Parathyroid adenoma (tissue), 2 donors: ENCODE measurements at regions not wholly inside any gene's neighbourhood (a gene's known extent, or its start where the extent isn't known, plus 50 kb on each side); places are given as distances from the start of the nearest gene placed in this dataset.

Experiments used
- H2AFZ ChIP-seq: fragments of 300-600 bp; sonication (generic); one replicate; pipeline ENCODE4 v1.7.0; 2017; ENCODE audit warnings: antibody characterized with exemption, mild to moderate bottlenecking
- H3K27ac ChIP-seq: fragments of 300-600 bp; sonication (generic); one replicate; pipeline ENCODE4 v1.7.0; 2017
- H3K27me3 ChIP-seq: fragments of 300-600 bp; sonication (generic); one replicate; pipeline ENCODE4 v1.7.0; 2017; ENCODE audit warnings: low read length; ENCODE audit not compliant: control insufficient read depth, insufficient read depth
- H3K36me3 ChIP-seq: fragments of 300-600 bp; sonication (generic); one replicate; pipeline ENCODE4 v1.7.0; 2017; ENCODE audit warnings: low read length; ENCODE audit not compliant: control insufficient read depth, insufficient read depth
- H3K4me1 ChIP-seq: fragments of 300-600 bp; sonication (generic); one replicate; pipeline ENCODE4 v1.7.0; 2017; ENCODE audit warnings: control low read depth
- H3K4me2 ChIP-seq: fragments of 300-600 bp; sonication (generic); one replicate; pipeline ENCODE4 v1.7.0; 2017; ENCODE audit warnings: low read length
- H3K4me3 ChIP-seq: fragments of 300-600 bp; sonication (generic); one replicate; pipeline ENCODE4 v1.7.0; 2017; ENCODE audit warnings: low read depth, low read length
- H3K79me2 ChIP-seq: fragments of 300-600 bp; sonication (generic); one replicate; pipeline ENCODE4 v1.7.0; 2017; ENCODE audit warnings: control low read depth
- H3K9ac ChIP-seq: fragments of 300-600 bp; sonication (generic); one replicate; pipeline ENCODE4 v1.7.0; 2017; ENCODE audit warnings: mild to moderate bottlenecking
- H3K9me3 ChIP-seq: fragments of 300-600 bp; sonication (generic); one replicate; pipeline ENCODE4 v1.7.0; 2017; ENCODE audit warnings: low read length; ENCODE audit not compliant: control insufficient read depth
- CTCF ChIP-seq: fragments of 300-600 bp; sonication (generic); IDR thresholded peaks from one replicate; pipeline ENCODE4 v1.7.0; 2017; ENCODE audit warnings: antibody characterized with exemption, mild to moderate bottlenecking
- donor health status: primary hyperparathyroidism.

DNA sequence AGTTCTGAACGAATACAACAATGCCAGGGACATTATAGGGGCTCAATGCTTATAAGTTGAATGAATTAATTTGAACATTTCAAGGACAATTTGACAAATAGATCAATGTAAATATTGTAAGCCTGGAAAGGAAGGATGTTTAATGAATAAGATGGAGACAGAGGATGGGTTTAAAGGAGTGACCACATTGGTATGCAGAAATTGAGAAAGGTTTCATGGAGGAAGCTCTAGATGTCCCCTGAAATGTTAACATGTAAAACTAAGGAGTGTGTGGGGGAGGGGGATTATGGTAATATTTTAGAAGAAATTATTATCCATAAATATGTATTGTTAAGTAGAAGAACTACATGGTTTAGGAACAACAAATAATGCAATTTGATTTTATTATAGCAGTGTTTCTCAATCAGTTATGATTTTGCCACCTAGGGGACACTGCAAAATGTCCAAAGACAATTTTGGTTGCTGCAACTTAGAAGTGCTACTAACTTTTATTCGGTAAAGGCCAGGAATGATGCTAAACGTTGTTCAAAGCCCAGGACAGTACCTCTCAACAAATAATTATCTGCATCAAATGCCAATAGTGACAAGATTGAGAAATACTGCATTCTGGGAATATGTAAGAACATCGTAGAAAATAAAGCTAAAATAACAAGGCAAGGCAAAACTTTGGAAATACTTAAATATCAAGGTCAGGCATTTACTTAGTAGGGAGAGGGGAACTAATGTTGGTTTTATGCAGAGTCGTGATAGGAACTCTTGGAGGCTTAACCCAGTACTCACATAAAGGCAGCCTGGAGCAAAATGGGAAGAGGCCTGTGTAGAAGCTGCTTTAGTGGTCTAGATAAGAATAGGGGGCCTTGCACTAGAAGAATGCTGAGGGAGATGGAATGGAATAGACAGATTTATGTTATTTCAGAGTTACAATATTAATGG is 686.9 kb upstream of the CITED2 start:
- no peaks in the 10 kb centered on the region for H3K36me3 ChIP-seq
- H3K79me2 ChIP-seq = no peaks in the 10 kb centered on the region
- no peaks in the 10 kb centered on the region for H3K27me3 ChIP-seq
- H3K4me2 ChIP-seq = no peak overlapping the region
- peaks cover 20% of the 10 kb centered on the region for H3K4me1 ChIP-seq
- H2AFZ ChIP-seq = peak overlapping the region; percentile 28
- no peaks in the 10 kb centered on the region for H3K9me3 ChIP-seq
- H3K9ac ChIP-seq = no peak overlapping the region
- H3K4me3 ChIP-seq = no peak overlapping the region
- no peak for TF ChIP-seq CTCF
- peak overlapping the region; percentile 82 for H3K27ac ChIP-seq

- no peaks in the 10 kb centered on the region for H3K27me3 ChIP-seq
- no peak overlapping the region for H3K9ac ChIP-seq
- no peaks in the 10 kb centered on the region for H3K79me2 ChIP-seq
- H3K9me3 ChIP-seq = no peaks in the 10 kb centered on the region
- no peak overlapping the region for H3K4me2 ChIP-seq
- no peak for TF ChIP-seq CTCF
- no peaks in the 10 kb centered on the region for H3K36me3 ChIP-seq
- H2AFZ ChIP-seq = no peak overlapping the region
- no peak overlapping the region for H3K27ac ChIP-seq
- peaks cover 20% of the 10 kb centered on the region for H3K4me1 ChIP-seq
- no peak overlapping the region for H3K4me3 ChIP-seq
Measured at GRCh38 chr6:140059947-140060346, 685.5 kb upstream of the CITED2 start.

DNA sequence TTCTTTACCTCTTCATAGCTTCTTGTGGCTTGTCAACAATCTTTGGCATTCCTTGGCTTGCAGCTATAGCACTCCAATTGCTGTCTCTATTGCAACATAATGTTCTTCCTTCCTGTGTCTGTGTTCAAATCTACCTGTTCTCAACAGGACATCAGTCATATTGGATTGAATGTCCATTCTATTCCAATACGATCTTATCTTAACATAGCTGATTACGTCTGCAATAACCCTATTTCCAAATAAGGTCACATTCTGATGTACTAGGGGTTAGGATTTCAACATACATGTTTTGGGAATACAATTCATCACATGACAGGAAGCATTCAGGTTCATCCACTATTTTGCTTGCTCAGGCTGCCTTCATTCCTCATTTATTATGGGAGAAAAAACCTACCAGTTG is 684.4 kb upstream of the CITED2 start:
- Histone ChIP-seq H3K4me3 (no peak overlapping the region), H3K27ac (no peak overlapping the region), H3K4me2 (no peak overlapping the region), H3K9me3 (no peaks in the 10 kb centered on the region), H3K79me2 (no peaks in the 10 kb centered on the region), H3K27me3 (no peaks in the 10 kb centered on the region), H3K36me3 (no peaks in the 10 kb centered on the region), H3K9ac (no peak overlapping the region), H2AFZ (no peak overlapping the region), H3K4me1 (peaks cover 20% of the 10 kb centered on the region)
- no peak for TF ChIP-seq CTCF

DNA sequence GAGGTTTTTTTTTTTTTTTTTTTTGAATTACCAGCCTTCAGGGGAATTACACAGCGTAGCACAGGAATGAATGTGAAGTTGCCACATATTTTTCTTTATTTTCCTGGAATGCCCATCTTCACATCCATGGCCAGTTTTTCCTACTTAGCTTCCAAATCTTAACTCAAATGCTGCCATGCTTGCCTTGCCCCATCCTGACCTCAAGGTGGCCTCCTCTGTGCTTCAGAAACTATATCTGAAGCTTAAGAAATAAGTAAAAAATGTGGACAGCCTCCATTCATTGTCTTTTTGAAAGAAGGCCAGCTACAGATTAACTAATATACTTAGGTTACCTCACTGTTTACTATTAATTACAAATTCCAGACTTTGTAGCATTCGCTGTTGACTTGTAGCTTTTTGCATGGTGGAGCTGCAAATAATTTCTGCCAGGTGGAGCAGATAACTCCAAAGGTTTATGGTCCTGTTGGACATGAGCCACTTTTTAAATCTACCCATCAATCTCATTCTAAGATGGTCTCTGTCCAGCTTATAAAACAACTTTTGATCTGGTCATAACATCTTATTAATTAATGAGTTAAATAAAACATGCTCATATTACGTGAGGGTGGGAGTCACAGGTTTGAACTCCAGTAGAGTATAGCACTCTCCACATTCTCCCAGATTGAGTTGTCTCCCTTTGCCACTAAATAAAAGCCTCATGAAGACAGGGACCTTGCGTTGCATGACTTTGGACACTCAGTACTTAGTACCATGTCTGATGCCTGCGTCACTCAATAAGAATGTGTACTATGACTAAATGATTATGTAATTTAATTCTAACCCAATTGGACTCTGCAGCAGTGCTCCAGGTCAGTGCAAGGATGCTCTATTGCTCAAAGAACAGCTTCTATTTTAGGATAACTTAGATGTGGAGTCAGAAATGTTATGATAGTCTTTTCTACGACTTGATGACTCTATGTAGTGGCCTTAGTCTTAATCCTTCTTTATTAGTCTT is 678.6 kb upstream of the CITED2 start:
- no peaks in the 10 kb centered on the region for H3K9me3 ChIP-seq
- H3K4me3 ChIP-seq = no peak overlapping the region
- no peak overlapping the region for H3K4me2 ChIP-seq
- H3K4me1 ChIP-seq = no peaks in the 10 kb centered on the region
- H3K79me2 ChIP-seq = no peaks in the 10 kb centered on the region
- no peak overlapping the region for H2AFZ ChIP-seq
- TF ChIP-seq CTCF = peak; percentile 54
- no peak overlapping the region for H3K9ac ChIP-seq
- no peaks in the 10 kb centered on the region for H3K36me3 ChIP-seq
- no peaks in the 10 kb centered on the region for H3K27me3 ChIP-seq
- no peak overlapping the region for H3K27ac ChIP-seq
